Glomerular endothelial cell (primary cell): ENCODE measurements at regions not wholly inside any gene's neighbourhood (a gene's known extent, or its start where the extent isn't known, plus 50 kb on each side); places are given as distances from the start of the nearest gene placed in this dataset.

Source experiments
- DNase-seq: peaks from one replicate; pipeline ENCODE4 v3.0.0-alpha.2; 2011; ENCODE audit warnings: low read depth, low spot score; ENCODE audit errors: extremely low read depth

DNA sequence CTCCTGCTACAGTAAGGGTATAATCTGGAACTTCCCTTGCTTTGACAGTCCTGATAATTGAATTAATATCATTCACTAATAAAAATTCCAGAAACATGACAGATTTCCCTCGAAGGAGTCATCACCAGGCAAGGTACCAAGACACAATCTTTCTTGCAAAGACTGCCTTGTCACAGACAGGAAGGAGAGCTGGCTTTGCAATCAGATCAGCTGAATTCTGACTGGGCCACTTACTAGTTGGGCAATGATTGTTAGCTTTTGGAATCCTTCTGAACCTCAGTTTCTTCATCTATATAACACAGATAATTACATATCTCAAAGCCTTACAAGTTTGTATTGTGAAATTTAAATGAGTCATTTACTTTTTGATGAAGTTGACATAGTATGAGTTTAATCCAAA is 344.2 kb downstream of the RFPL4B start:
- peak; percentile 27 for DNase-seq

GRCh38 chr6:112695001-112695400 is 347.9 kb downstream of the RFPL4B start:
- DNase-seq: no peak

GRCh38 chr6:112697265-112697664 is 350.1 kb downstream of the RFPL4B start:
- DNase-seq: no peak

DNA sequence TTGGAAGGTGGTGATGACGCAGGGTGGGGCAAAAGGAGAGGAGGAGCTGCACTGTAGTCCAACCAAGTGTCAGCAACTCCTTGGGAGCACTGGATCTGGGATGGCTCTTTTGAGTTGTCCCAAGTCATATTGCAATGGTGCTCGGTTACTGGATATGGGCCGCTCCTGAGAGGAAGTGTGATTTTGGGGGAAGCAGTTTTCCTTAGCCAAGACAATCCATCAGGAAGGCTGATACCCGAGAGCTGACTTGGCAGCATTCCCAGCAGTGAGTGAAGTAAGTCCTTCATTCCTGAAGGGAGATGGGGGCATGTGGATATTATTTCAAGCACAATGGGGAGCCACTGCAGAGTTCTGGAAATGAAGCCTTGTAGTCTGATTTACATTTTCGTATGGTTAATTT is 354.1 kb downstream of the RFPL4B start:
- no peak for DNase-seq

- no peak for DNase-seq
These were observed 363.6 kb downstream of the RFPL4B start for GRCh38 chr6:112710710-112711109.

DNA sequence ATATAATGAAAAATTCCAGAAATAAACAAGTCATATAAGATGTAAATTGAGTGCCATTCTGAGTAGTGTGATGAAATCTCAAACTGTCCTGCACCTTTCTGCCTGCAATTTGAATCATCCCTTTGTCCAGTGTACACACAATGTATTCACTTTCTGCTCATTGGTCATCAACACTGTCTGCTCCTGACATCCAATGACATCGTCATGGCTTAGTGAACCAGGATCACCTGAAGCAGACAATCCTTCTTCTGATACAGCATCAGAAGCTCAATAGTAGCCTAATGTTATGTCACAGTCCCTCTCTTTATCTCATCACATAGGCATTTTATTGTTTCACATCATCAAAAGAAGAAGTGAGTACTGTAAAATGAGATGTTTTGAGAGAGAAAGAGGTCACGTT is 366.3 kb downstream of the RFPL4B start:
- DNase-seq: no peak

- no peak for DNase-seq
These were observed 370.3 kb downstream of the RFPL4B start for GRCh38 chr6:112717401-112717800.

GRCh38 chr6:112717856-112718255 is 370.7 kb downstream of the RFPL4B start:
- DNase-seq: no peak

GRCh38 chr6:112725541-112726085 is 378.5 kb downstream of the RFPL4B start:
- DNase-seq: no peak

GRCh38 chr6:112735129-112735528 is 388.0 kb downstream of the RFPL4B start:
- no peak for DNase-seq

DNA sequence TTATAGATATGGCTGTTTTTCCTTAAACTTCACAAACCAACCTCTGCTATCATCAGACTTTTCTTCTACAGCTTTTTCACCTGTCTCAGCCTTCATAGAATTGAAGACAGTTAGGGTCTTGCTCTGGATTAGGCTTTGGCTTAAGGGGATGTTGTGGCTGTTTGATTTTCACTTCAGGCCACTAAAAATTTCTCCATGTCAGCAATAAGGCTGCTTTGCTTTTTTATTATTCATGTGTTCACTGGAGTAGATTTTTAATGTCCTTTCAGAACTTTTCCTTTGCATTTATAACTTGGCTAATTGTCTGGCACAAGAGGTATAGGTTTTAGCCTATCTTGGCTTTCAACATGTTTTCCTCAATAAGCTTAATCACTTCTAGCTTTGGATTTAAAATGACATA is 392.6 kb downstream of the RFPL4B start:
- DNase-seq: no peak

DNA sequence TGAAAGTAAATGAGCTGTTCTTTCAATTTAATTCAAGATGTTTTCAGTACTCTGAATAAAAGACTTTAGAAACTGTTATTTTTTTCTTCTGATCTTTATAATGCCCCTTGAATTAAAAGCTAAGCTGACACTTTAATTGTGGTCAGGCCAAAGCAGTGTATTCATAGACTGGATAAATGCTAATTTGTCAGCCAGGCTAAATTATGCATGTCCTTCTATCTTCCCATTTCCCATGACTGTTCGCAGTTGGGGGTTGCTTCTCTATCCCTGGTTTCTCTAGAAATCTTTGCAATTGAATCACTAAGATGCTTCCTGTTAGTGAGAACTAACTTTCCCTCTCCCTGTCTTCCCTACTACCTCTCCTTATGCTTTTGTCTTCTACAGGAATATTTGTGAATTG is 396.2 kb downstream of the RFPL4B start:
- DNase-seq: no peak

DNA sequence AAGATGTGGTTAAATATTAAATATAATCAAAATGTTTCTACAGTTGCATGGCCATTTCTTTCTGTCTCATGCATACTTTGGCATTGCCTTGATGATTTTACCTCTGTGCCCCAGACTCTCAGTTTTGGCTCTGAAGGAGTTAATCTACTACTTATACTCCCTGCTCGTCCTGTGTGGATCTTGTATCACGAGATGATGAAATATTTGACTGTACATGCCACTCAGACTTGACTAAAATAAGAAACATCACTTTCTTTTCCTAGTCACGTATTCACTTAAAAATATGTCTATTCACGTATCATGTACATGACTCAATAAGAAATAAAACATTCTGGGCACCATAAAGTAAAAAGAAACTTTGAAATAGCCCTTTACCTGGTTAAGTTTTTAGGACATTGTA is 397.7 kb downstream of the RFPL4B start:
- DNase-seq: no peak

DNA sequence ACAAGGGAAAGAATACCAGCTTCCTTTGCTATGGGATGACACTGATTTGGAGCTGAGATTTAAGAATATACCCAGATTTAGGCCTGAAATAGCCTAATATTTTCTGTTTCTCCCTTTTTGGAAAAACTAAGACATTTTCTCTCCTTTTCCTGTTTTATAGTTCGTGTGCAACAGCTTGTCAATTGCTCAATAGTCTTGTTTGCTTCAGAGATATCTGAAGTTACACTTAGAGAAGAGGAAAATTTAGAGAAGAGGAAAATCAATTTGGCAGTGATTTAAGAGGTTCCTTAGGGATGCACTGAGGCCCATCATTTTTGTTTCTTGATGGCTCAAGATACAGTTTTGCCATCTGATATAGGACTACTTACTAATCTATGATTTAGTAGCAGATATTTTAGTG is 398.6 kb downstream of the RFPL4B start:
- no peak for DNase-seq

GRCh38 chr6:112749673-112750072 is 402.5 kb downstream of the RFPL4B start:
- DNase-seq: no peak

- DNase-seq: no peak
These were observed 405.2 kb downstream of the RFPL4B start for GRCh38 chr6:112752305-112752704.

GRCh38 chr6:112752791-112753190 is 405.7 kb downstream of the RFPL4B start:
- DNase-seq: no peak

GRCh38 chr6:112760831-112761230 is 413.7 kb downstream of the RFPL4B start:
- DNase-seq: no peak

DNA sequence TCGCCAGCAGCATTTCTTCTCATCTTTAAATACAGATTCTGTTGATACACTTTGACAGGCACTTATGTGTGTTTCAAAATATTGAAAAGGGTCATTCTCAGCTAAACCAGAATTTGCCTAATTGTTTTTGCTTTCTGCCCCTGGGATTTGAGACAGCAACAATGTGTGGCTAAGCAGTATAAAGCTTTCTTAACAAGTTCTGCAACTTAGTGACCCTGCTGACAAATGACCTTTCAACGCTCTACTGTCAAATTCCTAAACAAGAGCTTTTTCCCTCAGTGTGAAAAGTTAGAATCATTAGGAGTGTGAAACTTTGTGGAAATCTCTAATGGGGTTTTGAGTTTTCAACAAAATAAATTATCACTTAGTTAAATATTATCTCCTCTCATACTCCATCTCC is 414.6 kb downstream of the RFPL4B start:
- DNase-seq: no peak

GRCh38 chr6:112764377-112764776 is 417.2 kb downstream of the RFPL4B start:
- DNase-seq: no peak

DNA sequence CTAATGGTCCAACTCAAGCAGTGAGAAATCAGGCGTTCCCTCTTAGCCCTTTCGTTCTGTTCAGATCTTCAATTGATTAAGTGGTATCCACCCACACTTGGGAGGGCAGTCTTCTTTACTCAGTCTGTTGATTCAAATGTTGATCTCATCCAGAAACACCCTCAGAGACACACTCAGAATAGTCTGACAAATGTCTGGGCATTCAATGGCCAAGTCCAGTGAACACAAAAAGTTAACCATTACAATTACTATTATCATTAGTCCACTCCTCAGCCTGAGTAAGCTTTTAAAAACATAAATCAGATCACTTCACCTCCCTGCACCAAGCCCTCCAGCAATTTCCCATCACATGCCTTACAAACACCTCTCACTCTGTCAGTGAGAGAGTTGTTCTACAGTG is 423.2 kb downstream of the RFPL4B start:
- DNase-seq: no peak

GRCh38 chr6:112773187-112773586 is 426.1 kb downstream of the RFPL4B start:
- no peak for DNase-seq

DNA sequence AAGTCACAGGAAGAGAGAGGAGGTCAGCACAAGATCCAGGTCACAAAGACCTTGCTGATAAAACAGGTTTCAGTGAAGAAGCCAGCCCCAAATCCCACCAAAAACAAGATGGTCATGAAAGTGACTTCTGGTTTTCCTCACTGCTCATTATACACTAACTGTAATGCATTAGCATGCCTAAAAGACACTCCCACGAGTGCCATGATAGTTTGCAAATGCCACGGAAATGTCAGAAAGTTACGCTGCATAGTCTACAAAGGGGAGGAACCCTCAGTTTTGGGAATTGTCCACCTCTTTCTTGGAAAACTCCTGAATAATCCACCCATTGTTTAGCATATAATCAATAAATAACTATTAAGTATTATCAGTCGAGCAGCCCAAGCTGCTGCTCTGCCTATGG is 427.2 kb downstream of the RFPL4B start:
- no peak for DNase-seq
